BE2C (cell line): ENCODE measurements at regions not wholly inside any gene's neighbourhood (a gene's known extent, or its start where the extent isn't known, plus 50 kb on each side); places are given as distances from the start of the nearest gene placed in this dataset.

ENCODE experiments used
- DNase-seq: peaks from one replicate; pipeline ENCODE4 v3.0.0-alpha.2; 2020
- H3K27me3 ChIP-seq: fragments of 250-450 bp; sonication (Bioruptor Pico); 2 replicates; pipeline ENCODE4 v1.5.1; 2020; ENCODE audit warnings: mild to moderate bottlenecking
- H3K36me3 ChIP-seq: fragments of 250-450 bp; sonication (Bioruptor Pico); 2 replicates; pipeline ENCODE4 v1.5.1; 2020; ENCODE audit warnings: mild to moderate bottlenecking
- H3K4me1 ChIP-seq: fragments of 250-450 bp; sonication (Bioruptor Pico); 2 replicates; pipeline ENCODE4 v1.5.1; 2020
- H3K4me3 ChIP-seq: 2 replicates; pipeline ENCODE4 v1.5.1; 2011; ENCODE audit warnings: low read depth, low read length
- H3K9me3 ChIP-seq: fragments of 250-450 bp; sonication (Bioruptor Pico); 2 replicates; pipeline ENCODE4 v1.5.1; 2020
- CTCF ChIP-seq: IDR thresholded peaks from 2 replicates; pipeline ENCODE4 v1.5.1; 2012; ENCODE audit warnings: mild to moderate bottlenecking, low read depth, low read length

GRCh38 chr18:28777756-28778155 lies 600.8 kb upstream of the CDH2 start:
- no peaks in the 10 kb centered on the region for H3K9me3 ChIP-seq
- no peak overlapping the region for H3K4me3 ChIP-seq

GRCh38 chr18:28771849-28772248 lies 594.9 kb upstream of the CDH2 start:
- no peak for DNase-seq
- Histone ChIP-seq H3K36me3 (no peaks in the 10 kb centered on the region), H3K27me3 (no peaks in the 10 kb centered on the region), H3K4me3 (no peak overlapping the region), H3K9me3 (no peaks in the 10 kb centered on the region), H3K4me1 (no peaks in the 10 kb centered on the region)
- no peak for TF ChIP-seq CTCF

More at GRCh38 chr18:28777756-28778155, 600.8 kb upstream of the CDH2 start:
- TF ChIP-seq CTCF, result no peak
- no peaks in the 10 kb centered on the region for H3K27me3 ChIP-seq
- no peaks in the 10 kb centered on the region for H3K4me1 ChIP-seq
- no peaks in the 10 kb centered on the region for H3K36me3 ChIP-seq
- DNase-seq, result no peak

- Histone ChIP-seq H3K4me1 (no peaks in the 10 kb centered on the region), H3K27me3 (no peaks in the 10 kb centered on the region), H3K36me3 (no peaks in the 10 kb centered on the region), H3K9me3 (no peaks in the 10 kb centered on the region), H3K4me3 (no peak overlapping the region)
- DNase-seq, result no peak
- no peak for TF ChIP-seq CTCF
Measured at GRCh38 chr18:28768791-28769768, 592.1 kb upstream of the CDH2 start.

- Histone ChIP-seq H3K9me3 (no peaks in the 10 kb centered on the region), H3K4me3 (no peak overlapping the region), H3K27me3 (no peaks in the 10 kb centered on the region), H3K36me3 (no peaks in the 10 kb centered on the region), H3K4me1 (no peaks in the 10 kb centered on the region)
- no peak for TF ChIP-seq CTCF
- no peak for DNase-seq
Measured at GRCh38 chr18:28767727-28768211, 590.8 kb upstream of the CDH2 start.

GRCh38 chr18:28767201-28767600 lies 590.3 kb upstream of the CDH2 start:
- no peak for DNase-seq
- Histone ChIP-seq H3K27me3 (no peaks in the 10 kb centered on the region), H3K36me3 (no peaks in the 10 kb centered on the region), H3K4me1 (no peaks in the 10 kb centered on the region), H3K9me3 (no peaks in the 10 kb centered on the region), H3K4me3 (no peak overlapping the region)
- TF ChIP-seq CTCF, result no peak

GRCh38 chr18:28766721-28767120 lies 589.8 kb upstream of the CDH2 start:
- H3K9me3 ChIP-seq, result no peaks in the 10 kb centered on the region
- TF ChIP-seq CTCF, result no peak
- H3K4me3 ChIP-seq, result no peak overlapping the region
- no peak for DNase-seq
- H3K36me3 ChIP-seq, result no peaks in the 10 kb centered on the region
- no peaks in the 10 kb centered on the region for H3K27me3 ChIP-seq
- no peaks in the 10 kb centered on the region for H3K4me1 ChIP-seq
